NCI-H748 treated with DMSO at 0.1 percent for 48 hours (cell line): ENCODE measurements at regions not wholly inside any gene's neighbourhood (a gene's known extent, or its start where the extent isn't known, plus 50 kb on each side); places are given as distances from the start of the nearest gene placed in this dataset.

Experiments
- DNase-seq: peaks from one replicate; lab custom pipeline; 2025; lab: John Stamatoyannopoulos, UW

GRCh38 chr3:11917051-11917450 lies 70.4 kb upstream of the TAMM41 start:
- no peak for DNase-seq

GRCh38 chr3:11919390-11919789 lies 72.7 kb upstream of the TAMM41 start:
- DNase-seq, result no peak

GRCh38 chr3:11924518-11924917 lies 77.8 kb upstream of the TAMM41 start:
- no peak for DNase-seq

GRCh38 chr3:11928381-11928780 lies 75.8 kb upstream of the SYN2 start:
- peak; percentile 45 for DNase-seq

- DNase-seq, result no peak
Observed at GRCh38 chr3:11929531-11929930, 74.7 kb upstream of the SYN2 start.

- no peak for DNase-seq
Observed at GRCh38 chr3:11930084-11930483, 74.1 kb upstream of the SYN2 start.

- DNase-seq, result no peak
Observed at GRCh38 chr3:11932636-11933035, 71.6 kb upstream of the SYN2 start.

- DNase-seq, result no peak
Observed at GRCh38 chr3:11933529-11933928, 70.7 kb upstream of the SYN2 start.

GRCh38 chr3:11944052-11944673 lies 60.0 kb upstream of the SYN2 start:
- peak; percentile 43 for DNase-seq

- DNase-seq, result no peak
Observed at GRCh38 chr3:11948331-11948730, 55.9 kb upstream of the SYN2 start.

GRCh38 chr3:11948866-11949265 lies 55.3 kb upstream of the SYN2 start:
- DNase-seq, result no peak

GRCh38 chr3:11949351-11949750 lies 54.8 kb upstream of the SYN2 start:
- no peak for DNase-seq

GRCh38 chr3:11950576-11950975 lies 53.6 kb upstream of the SYN2 start:
- no peak for DNase-seq

GRCh38 chr3:11953350-11953749 lies 50.8 kb upstream of the SYN2 start:
- peak; percentile 37 for DNase-seq

- DNase-seq, result no peak
Observed at GRCh38 chr3:11953778-11954177, 50.4 kb upstream of the SYN2 start.

- peak; percentile 23 for DNase-seq
Observed at GRCh38 chr3:11954312-11954934, 49.8 kb upstream of the SYN2 start.
